Panc1 (cell line): ENCODE measurements at regions not wholly inside any gene's neighbourhood (a gene's known extent, or its start where the extent isn't known, plus 50 kb on each side); places are given as distances from the start of the nearest gene placed in this dataset.
"Not testable (repeated sequence)": the region's sequence is repeated elsewhere in the genome, so short reads cannot be mapped to it uniquely, and the experiment has no call there.

Experiments used
- ATAC-seq: fragments of 200-7000 bp; cut with Tn5 transposase; 2 replicates; pipeline ENCODE4 v1.9.1; 2020; ENCODE audit warnings: mild to moderate bottlenecking, moderate library complexity
- BruUV-seq: library from RNA; stranded (reverse); fragments of 400-500 nt; replicated peaks from 2 replicates; lab custom pipeline; 2021; lab: Mats Ljungman, UMichigan
- CTCF ChIA-PET: fragments of 300-600 bp; sonication (Branson Sonifier 250); formaldehyde crosslinking; loops from one replicate; lab custom pipeline; 2022; ENCODE audit warnings: antibody characterized with exemption; lab: Charles Lee
- POLR2A ChIA-PET: fragments of 300-600 bp; sonication (Branson Sonifier 250); formaldehyde crosslinking; loops from one replicate; lab custom pipeline; 2022; ENCODE audit warnings: antibody characterized with exemption; lab: Charles Lee
- DNase-seq: peaks from one replicate; pipeline ENCODE4 v3.0.0-alpha.2; 2010; ENCODE audit warnings: low read depth, low spot score
- H3K27ac ChIP-seq: 2 replicates; pipeline ENCODE4 v1.5.1; 2011; ENCODE audit warnings: mild to moderate bottlenecking, low read length, inconsistent platforms
- H3K27me3 ChIP-seq: fragments of 200-500 bp; sonication (Bioruptor generic); 2 replicates; pipeline ENCODE4 v1.6.0; 2014; ENCODE audit warnings: low read length, inconsistent platforms; ENCODE audit not compliant: control insufficient read depth, insufficient read depth
- H3K36me3 ChIP-seq: fragments of 200-500 bp; sonication (Bioruptor generic); 2 replicates; pipeline ENCODE4 v1.5.1; 2014; ENCODE audit warnings: inconsistent platforms, mild to moderate bottlenecking, low read length, moderate library complexity; ENCODE audit not compliant: control insufficient read depth, insufficient read depth
- H3K4me1 ChIP-seq: 2 replicates; pipeline ENCODE4 v1.5.1; 2011; ENCODE audit warnings: inconsistent platforms, mild to moderate bottlenecking, low read length, moderate library complexity; ENCODE audit not compliant: control insufficient read depth, insufficient read depth
- H3K4me3 ChIP-seq, 2 experiments: 2 replicates each; pipeline ENCODE4 v1.5.1; 2011 to 2012; ENCODE audit warnings: low read depth in 2 of 2, low read length in 2 of 2, mild to moderate bottlenecking in 2 of 2, inconsistent platforms in 1 of 2, moderate library complexity in 1 of 2
- H3K9me3 ChIP-seq: fragments of 200-500 bp; sonication (Bioruptor generic); 2 replicates; pipeline ENCODE4 v1.5.1; 2014; ENCODE audit warnings: low read depth, mild to moderate bottlenecking, inconsistent platforms, low read length, moderate library complexity; ENCODE audit not compliant: control insufficient read depth, insufficient read depth
- POLR2AphosphoS5 ChIP-seq: IDR thresholded peaks from 2 replicates; pipeline ENCODE4 v1.6.1; 2012; ENCODE audit warnings: mild to moderate bottlenecking, low read depth, low read length, moderate library complexity
- SIN3A ChIP-seq: IDR thresholded peaks from 2 replicates; pipeline ENCODE4 v1.6.1; 2012; ENCODE audit warnings: low read depth, mild to moderate bottlenecking, low read length, moderate library complexity, borderline replicate concordance; ENCODE audit not compliant: insufficient read depth
- TCF7L2 ChIP-seq: IDR thresholded peaks from 2 replicates; pipeline ENCODE4 v1.6.1; 2011; ENCODE audit warnings: mild to moderate bottlenecking, low read depth, low read length, inconsistent platforms
- in situ Hi-C: cut with HindIII; loops from 2 replicates; pipeline ENCODE4 v1.10.0; 2016; ENCODE audit warnings: low sequenced_read_pairs, low pct_unique_long_range_greater_than_20kb
- intact Hi-C: fragments of 100-400 bp; cut with micrococcal nuclease; formaldehyde crosslinking; loops from one replicate; pipeline ENCODE4 v1.10.0; 2022; ENCODE audit not compliant: unreplicated experiment
- TF ChIP-seq, protein P1 (sequence below): fragments of 450-650 bp; IDR thresholded peaks from 2 replicates; pipeline ENCODE4 v1.5.1; 2017; ENCODE audit warnings: mild to moderate bottlenecking
- TF ChIP-seq, protein P2 (sequence below), 2 experiments: IDR thresholded peaks; 2 replicates each; pipeline ENCODE4 v1.6.1; 2011 to 2012; ENCODE audit warnings: low read depth in 2 of 2, control low read depth in 1 of 2, low read length in 1 of 2, mild to moderate bottlenecking in 1 of 2, moderate library complexity in 1 of 2; ENCODE audit not compliant: insufficient read depth in 1 of 2

DNA sequence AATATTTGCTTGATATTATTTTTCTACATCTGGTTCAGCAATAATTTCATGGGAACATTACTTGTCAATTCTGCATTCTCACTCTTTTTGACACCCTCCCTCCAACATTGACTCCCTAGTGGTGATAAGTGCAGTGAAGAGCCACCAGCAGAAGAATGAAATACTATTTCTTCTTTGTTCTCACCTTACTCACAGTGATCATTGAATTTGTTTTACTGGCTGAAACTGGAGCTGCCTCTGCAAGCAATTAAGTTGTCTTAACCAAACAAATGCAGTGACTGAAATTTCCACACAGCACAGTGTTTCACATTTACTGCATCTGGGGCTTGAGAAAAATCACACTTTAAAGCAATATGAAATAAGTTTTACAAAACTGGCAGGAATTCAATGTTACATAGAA is 189.8 kb downstream of the JRKL start:
- no peak overlapping the region for H3K27ac ChIP-seq
- no peaks in the 10 kb centered on the region for H3K4me1 ChIP-seq
- no peak for ATAC-seq
- no TSS peak for BruUV-seq
- H3K9me3 ChIP-seq: no peaks in the 10 kb centered on the region
- no peaks in the 10 kb centered on the region for H3K36me3 ChIP-seq
- H3K27me3 ChIP-seq: no peaks in the 10 kb centered on the region
- POLR2A ChIA-PET: no interaction called here
- no peak for DNase-seq
- TF ChIP-seq, protein P1, sequence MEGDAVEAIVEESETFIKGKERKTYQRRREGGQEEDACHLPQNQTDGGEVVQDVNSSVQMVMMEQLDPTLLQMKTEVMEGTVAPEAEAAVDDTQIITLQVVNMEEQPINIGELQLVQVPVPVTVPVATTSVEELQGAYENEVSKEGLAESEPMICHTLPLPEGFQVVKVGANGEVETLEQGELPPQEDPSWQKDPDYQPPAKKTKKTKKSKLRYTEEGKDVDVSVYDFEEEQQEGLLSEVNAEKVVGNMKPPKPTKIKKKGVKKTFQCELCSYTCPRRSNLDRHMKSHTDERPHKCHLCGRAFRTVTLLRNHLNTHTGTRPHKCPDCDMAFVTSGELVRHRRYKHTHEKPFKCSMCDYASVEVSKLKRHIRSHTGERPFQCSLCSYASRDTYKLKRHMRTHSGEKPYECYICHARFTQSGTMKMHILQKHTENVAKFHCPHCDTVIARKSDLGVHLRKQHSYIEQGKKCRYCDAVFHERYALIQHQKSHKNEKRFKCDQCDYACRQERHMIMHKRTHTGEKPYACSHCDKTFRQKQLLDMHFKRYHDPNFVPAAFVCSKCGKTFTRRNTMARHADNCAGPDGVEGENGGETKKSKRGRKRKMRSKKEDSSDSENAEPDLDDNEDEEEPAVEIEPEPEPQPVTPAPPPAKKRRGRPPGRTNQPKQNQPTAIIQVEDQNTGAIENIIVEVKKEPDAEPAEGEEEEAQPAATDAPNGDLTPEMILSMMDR: no peak
- TF ChIP-seq TCF7L2 (no peak), POLR2AphosphoS5 (no peak), SIN3A (no peak)
- TF ChIP-seq, protein P2, sequence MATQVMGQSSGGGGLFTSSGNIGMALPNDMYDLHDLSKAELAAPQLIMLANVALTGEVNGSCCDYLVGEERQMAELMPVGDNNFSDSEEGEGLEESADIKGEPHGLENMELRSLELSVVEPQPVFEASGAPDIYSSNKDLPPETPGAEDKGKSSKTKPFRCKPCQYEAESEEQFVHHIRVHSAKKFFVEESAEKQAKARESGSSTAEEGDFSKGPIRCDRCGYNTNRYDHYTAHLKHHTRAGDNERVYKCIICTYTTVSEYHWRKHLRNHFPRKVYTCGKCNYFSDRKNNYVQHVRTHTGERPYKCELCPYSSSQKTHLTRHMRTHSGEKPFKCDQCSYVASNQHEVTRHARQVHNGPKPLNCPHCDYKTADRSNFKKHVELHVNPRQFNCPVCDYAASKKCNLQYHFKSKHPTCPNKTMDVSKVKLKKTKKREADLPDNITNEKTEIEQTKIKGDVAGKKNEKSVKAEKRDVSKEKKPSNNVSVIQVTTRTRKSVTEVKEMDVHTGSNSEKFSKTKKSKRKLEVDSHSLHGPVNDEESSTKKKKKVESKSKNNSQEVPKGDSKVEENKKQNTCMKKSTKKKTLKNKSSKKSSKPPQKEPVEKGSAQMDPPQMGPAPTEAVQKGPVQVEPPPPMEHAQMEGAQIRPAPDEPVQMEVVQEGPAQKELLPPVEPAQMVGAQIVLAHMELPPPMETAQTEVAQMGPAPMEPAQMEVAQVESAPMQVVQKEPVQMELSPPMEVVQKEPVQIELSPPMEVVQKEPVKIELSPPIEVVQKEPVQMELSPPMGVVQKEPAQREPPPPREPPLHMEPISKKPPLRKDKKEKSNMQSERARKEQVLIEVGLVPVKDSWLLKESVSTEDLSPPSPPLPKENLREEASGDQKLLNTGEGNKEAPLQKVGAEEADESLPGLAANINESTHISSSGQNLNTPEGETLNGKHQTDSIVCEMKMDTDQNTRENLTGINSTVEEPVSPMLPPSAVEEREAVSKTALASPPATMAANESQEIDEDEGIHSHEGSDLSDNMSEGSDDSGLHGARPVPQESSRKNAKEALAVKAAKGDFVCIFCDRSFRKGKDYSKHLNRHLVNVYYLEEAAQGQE (IDR thresholded peaks at IDR 0.05; ENCODE audit: insufficient read depth in 1 of 2, low read depth in 2 of 2, low read length in 1 of 2): no peak
- intact Hi-C loops: no loop called here
- CTCF ChIA-PET: no interaction called here
- no peak overlapping the region for H3K4me3 ChIP-seq
- in situ Hi-C loops: no loop called here

DNA sequence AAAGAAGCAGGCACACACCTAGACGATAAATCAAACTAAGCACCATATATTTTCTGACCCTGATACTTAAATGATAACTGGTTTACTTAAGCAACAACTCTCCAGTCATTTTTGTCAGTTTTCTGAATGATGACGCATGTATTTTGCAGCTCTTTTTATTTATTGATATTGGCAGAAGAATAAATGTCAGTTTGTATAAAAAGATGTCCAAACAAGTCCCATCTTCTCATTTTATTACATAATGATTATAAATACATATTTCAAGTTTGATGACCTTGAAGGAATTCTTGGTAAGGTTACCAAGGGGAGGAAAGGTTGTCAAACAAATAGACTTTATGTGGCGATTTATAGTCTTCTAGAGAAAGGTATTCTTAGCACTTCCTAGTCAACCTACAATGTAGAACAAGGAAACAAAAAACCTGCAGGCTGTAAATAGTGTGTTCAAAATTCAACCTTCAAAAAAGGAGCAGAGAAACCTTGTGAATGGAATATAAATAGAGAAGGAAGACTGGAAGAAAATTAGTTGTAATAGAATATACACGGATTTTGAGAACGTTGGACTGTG is 190.7 kb downstream of the JRKL start:
- BruUV-seq: no TSS peak
- ChIA-PET POLR2A (no interaction called here), CTCF (no interaction called here)
- Histone ChIP-seq H3K27me3 (no peaks in the 10 kb centered on the region), H3K4me3 (no peak overlapping the region), H3K4me1 (no peaks in the 10 kb centered on the region), H3K36me3 (no peaks in the 10 kb centered on the region), H3K27ac (no peak overlapping the region), H3K9me3 (no peaks in the 10 kb centered on the region)
- TF ChIP-seq TCF7L2: no peak
- no peak for TF ChIP-seq SIN3A
- TF ChIP-seq, protein P1: no peak
- TF ChIP-seq, protein P2 (IDR thresholded peaks at IDR 0.05; ENCODE audit: insufficient read depth in 1 of 2, low read depth in 2 of 2, low read length in 1 of 2): no peak
- TF ChIP-seq POLR2AphosphoS5: no peak
- in situ Hi-C loops: no loop called here
- ATAC-seq: no peak
- no peak for DNase-seq
- intact Hi-C loops: no loop called here

DNA sequence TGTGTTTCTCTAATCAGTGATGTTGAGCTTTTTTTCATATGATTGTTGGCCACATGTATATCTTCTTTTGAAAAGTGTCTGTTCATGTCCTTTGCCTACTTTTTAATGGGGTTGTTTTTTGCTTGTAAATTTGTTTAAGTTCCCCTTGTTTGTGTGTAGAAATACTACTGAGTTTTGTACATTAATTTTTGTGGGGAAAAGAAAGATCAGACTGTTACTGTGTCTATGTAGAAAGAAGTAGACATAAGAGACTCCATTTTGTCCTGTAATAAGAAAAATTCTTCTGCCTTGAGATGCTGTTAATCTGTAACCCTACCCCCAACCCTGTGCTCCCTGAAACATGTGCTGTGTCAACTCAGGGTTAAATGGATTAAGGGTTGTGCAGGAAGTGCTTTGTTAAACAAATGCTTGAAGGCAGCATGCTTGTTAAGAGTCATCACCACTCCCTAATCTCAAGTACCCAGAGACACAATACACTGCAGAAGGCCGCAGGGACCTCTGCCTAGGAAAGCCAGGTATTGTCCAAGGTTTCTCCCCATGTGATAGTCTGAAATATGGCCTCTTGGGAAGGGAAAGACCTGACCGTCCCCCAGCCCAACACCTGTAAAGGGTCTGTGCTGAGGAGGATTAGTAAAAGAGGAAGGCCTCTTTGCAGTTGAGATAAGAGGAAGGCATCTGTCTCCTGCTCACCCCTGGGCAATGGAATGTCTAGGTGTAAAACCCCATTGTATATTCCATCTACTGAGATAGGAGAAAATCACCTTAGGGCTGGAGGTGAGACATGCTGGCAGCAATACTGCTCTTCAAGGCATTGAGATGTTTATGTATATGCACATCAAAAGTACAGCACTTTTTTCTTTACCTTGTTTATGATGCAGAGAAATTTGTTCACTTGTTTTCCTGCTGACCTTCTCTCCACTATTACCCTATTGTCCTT is 196.4 kb downstream of the JRKL start:
- intact Hi-C loops, H3K27me3 ChIP-seq, H3K4me1 ChIP-seq, CTCF ChIA-PET, in situ Hi-C loops, H3K4me3 ChIP-seq, BruUV-seq, ATAC-seq, POLR2A ChIA-PET, H3K9me3 ChIP-seq, H3K27ac ChIP-seq, H3K36me3 ChIP-seq, DNase-seq: not testable (repeated sequence)
